HFFc6 (cell line): ENCODE measurements at regions not wholly inside any gene's neighbourhood (a gene's known extent, or its start where the extent isn't known, plus 50 kb on each side); places are given as distances from the start of the nearest gene placed in this dataset.
"Not testable (repeated sequence)": the region's sequence is repeated elsewhere in the genome, so short reads cannot be mapped to it uniquely, and the experiment has no call there.

Source experiments
- DNase-seq: peaks from one replicate; pipeline ENCODE4 v3.0.0-alpha.2; 2018
- H3K27ac Mint-ChIP-seq: 2 replicates; pipeline ENCODE4 v1.8.0; 2020; ENCODE audit warnings: mild to moderate bottlenecking, mixed read lengths
- H3K27me3 Mint-ChIP-seq: 2 replicates; pipeline ENCODE4 v1.8.0; 2021; ENCODE audit warnings: mild to moderate bottlenecking, moderate library complexity, mixed read lengths; ENCODE audit not compliant: insufficient read depth
- H3K36me3 Mint-ChIP-seq: 2 replicates; pipeline ENCODE4 v1.8.0; 2021; ENCODE audit warnings: low read depth, mixed read lengths
- H3K4me1 Mint-ChIP-seq: 2 replicates; pipeline ENCODE4 v1.8.0; 2020; ENCODE audit warnings: low read depth, mixed read lengths
- H3K4me3 Mint-ChIP-seq: 2 replicates; pipeline ENCODE4 v1.8.0; 2020; ENCODE audit warnings: mild to moderate bottlenecking, moderate library complexity, mixed read lengths
- H3K9me3 Mint-ChIP-seq: 2 replicates; pipeline ENCODE4 v1.8.0; 2020; ENCODE audit warnings: mild to moderate bottlenecking, mixed read lengths
- TF ChIP-seq, protein P1 (sequence below): fragments of 200-600 bp; sonication (generic); IDR thresholded peaks from 2 replicates; pipeline ENCODE4 v1.5.0; 2021; ENCODE audit warnings: antibody characterized with exemption, mild to moderate bottlenecking

DNA sequence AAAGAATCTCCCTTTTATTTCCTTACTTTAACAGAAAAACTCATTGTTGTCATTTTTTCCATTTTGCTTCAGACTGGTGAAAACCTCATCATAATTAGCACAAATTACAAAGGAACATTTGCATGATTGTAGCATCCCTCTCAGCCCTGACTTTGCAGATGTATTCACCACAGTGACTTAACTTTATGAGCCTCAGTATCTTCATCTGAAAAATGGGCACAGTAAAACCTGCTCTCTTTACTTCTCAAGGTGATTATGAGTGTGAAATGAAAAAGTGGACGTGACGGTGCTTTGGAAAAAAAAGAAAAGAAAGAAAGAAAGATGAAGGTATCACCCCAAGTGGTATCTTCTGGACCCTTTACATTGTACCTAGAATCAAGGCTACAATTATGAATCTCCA is 193.4 kb upstream of the TOX3 start:
- H3K27me3 Mint-ChIP-seq: no peaks in the 10 kb centered on the region
- H3K9me3 Mint-ChIP-seq: peaks cover 45% of the 10 kb centered on the region
- H3K4me3 Mint-ChIP-seq: no peak overlapping the region
- no peak overlapping the region for H3K27ac Mint-ChIP-seq
- peaks cover 6% of the 10 kb centered on the region; the same call in 1 of the 2 replicates for H3K36me3 Mint-ChIP-seq
- TF ChIP-seq, protein P1, sequence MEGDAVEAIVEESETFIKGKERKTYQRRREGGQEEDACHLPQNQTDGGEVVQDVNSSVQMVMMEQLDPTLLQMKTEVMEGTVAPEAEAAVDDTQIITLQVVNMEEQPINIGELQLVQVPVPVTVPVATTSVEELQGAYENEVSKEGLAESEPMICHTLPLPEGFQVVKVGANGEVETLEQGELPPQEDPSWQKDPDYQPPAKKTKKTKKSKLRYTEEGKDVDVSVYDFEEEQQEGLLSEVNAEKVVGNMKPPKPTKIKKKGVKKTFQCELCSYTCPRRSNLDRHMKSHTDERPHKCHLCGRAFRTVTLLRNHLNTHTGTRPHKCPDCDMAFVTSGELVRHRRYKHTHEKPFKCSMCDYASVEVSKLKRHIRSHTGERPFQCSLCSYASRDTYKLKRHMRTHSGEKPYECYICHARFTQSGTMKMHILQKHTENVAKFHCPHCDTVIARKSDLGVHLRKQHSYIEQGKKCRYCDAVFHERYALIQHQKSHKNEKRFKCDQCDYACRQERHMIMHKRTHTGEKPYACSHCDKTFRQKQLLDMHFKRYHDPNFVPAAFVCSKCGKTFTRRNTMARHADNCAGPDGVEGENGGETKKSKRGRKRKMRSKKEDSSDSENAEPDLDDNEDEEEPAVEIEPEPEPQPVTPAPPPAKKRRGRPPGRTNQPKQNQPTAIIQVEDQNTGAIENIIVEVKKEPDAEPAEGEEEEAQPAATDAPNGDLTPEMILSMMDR: no peak
- DNase-seq: no peak
- no peaks in the 10 kb centered on the region for H3K4me1 Mint-ChIP-seq

DNA sequence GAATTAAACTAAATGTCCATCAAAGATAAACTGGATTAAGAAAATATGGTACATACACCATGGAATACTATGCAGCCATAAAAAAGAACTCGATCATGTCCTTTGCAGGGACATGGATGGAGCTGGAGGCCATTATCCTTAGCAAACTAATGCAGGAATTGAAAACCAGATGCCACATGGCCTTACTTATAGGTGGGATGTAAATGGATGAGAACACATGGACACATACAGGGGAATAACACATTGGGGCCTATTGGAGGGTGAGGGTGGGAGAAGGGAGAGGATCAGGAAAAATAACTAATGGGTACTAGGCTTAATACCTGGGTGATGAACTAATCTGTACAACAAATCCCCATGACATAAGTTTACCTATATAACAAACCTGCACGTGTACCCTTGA is 192.0 kb upstream of the TOX3 start:
- not testable (repeated sequence) for DNase-seq, H3K4me1 Mint-ChIP-seq, H3K4me3 Mint-ChIP-seq, H3K27ac Mint-ChIP-seq, H3K27me3 Mint-ChIP-seq
- H3K9me3 Mint-ChIP-seq: peaks cover 55% of the 10 kb centered on the region
- peaks cover 12% of the 10 kb centered on the region; the same call in 1 of the 2 replicates for H3K36me3 Mint-ChIP-seq

DNA sequence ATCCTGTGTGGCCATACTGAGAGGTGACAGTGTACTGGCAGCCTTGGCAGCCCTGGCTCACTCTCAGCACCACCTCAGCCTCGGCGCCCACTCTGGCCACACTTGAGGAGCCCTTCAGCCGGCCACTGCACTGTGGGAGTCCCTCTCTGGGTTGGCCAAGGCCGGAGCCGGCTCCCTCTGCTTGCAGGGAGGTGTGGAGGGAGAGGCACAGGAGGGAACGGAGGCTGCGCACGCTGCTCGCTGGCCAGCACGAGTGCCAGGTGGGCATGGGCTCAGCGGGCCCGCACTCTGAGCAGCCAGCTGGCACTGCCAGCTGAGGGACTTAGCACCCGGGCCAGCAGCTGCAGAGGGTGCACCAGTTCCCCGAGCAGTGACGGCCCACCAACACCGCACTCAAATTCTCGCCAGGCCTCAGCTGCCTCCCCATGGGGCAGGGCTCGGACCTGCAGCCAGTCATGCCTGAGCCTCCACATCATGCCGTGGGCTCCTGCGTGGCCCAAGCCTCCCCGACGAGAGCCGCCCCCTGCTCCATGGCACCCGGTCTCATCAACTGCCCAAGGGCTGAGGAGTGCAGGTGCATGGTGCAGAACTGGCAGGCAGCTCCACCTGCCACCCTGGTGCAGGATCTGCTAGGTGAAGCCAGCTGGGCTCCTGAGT is 184.4 kb upstream of the TOX3 start:
- TF ChIP-seq, protein P1: no peak
- Mint-ChIP-seq H3K36me3 (peaks cover 13% of the 10 kb centered on the region; the same call in 1 of the 2 replicates), H3K27ac (no peak overlapping the region), H3K4me3 (no peak overlapping the region), H3K27me3 (no peaks in the 10 kb centered on the region), H3K4me1 (no peaks in the 10 kb centered on the region), H3K9me3 (peaks cover 54% of the 10 kb centered on the region)
- no peak for DNase-seq

DNA sequence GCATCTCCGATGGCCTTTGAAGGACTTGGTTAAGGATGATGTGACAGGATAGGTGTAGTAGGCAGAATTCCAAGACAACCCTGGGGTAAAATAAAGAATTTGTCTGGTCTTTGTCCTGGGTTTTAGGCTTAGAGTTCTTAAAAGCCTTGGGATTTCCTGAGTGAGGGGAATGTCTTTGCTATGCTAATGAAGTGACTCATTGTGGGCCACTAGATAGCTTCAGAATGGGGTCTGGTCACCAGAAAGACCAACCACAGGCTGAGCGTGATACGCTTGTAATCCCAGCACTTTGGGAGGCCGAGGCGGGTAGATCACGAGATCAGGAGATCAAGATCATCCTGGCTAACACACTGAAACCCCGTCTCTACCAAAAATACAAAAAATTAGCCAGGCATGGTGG is 182.8 kb upstream of the TOX3 start:
- Mint-ChIP-seq H3K27me3 (no peaks in the 10 kb centered on the region), H3K4me1 (no peaks in the 10 kb centered on the region)

DNA sequence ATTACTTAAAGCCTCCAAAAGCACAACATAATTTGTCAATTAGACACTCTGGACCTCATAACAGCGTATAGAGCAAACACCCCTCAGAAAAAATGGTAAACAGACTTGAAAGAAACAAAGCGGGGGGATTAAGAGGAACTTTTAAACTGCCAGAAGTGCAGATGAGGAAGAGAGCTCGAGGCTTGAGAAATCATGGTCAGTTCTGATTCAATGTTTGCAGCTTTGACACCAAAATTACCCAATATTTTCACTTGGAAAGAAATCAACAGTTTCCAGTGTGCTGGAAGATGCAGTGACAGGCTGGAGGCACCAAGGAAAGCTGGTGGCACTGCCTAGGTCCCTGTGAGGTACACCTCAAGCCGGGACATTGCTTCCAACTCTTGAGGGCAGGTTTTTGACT is 180.9 kb upstream of the TOX3 start:
- DNase-seq: no peak
- TF ChIP-seq, protein P1: no peak
- H3K27ac Mint-ChIP-seq: no peak overlapping the region
- peaks cover 32% of the 10 kb centered on the region for H3K9me3 Mint-ChIP-seq
- no peaks in the 10 kb centered on the region for H3K27me3 Mint-ChIP-seq
- H3K4me1 Mint-ChIP-seq: no peaks in the 10 kb centered on the region
- no peak overlapping the region for H3K4me3 Mint-ChIP-seq
- peaks cover 4% of the 10 kb centered on the region; the same call in 1 of the 2 replicates for H3K36me3 Mint-ChIP-seq

More for the DNA sequence above, 182.8 kb upstream of the TOX3 start:
- Mint-ChIP-seq H3K27ac (no peak overlapping the region), H3K9me3 (peaks cover 43% of the 10 kb centered on the region), H3K36me3 (peaks cover 4% of the 10 kb centered on the region; the same call in 1 of the 2 replicates), H3K4me3 (no peak overlapping the region)
- TF ChIP-seq, protein P1: no peak
- no peak for DNase-seq

DNA sequence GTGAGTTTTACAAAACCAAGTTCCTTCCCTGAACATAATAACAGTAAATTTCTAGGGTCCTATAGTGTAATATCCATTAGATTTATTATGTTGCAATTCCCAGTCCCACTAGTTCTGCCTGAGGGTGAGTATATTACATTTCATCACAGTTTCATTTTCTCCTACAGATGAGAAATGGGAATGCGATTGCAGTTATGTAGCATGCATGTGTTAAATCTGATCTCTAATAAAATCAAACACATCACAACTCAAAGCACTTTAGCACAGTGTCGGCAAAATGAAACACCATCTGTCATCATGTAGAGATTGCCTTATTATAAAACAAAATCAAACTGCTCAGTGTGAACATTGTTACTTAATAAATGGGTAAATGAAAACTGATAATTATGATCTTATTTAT is 180.5 kb upstream of the TOX3 start:
- H3K36me3 Mint-ChIP-seq: peaks cover 4% of the 10 kb centered on the region; the same call in 1 of the 2 replicates
- H3K4me3 Mint-ChIP-seq: no peak overlapping the region
- DNase-seq: no peak
- peaks cover 29% of the 10 kb centered on the region for H3K9me3 Mint-ChIP-seq
- no peak overlapping the region for H3K27ac Mint-ChIP-seq
- TF ChIP-seq, protein P1: no peak
- no peaks in the 10 kb centered on the region for H3K4me1 Mint-ChIP-seq
- H3K27me3 Mint-ChIP-seq: no peaks in the 10 kb centered on the region
